Hepatocyte (in vitro differentiated cells): ENCODE measurements at regions not wholly inside any gene's neighbourhood (a gene's known extent, or its start where the extent isn't known, plus 50 kb on each side); places are given as distances from the start of the nearest gene placed in this dataset.

Source experiments
- DNase-seq: peaks from one replicate; pipeline ENCODE4 v3.0.0-alpha.2; 2016; ENCODE audit warnings: low spot score
- H2AFZ ChIP-seq: fragments of 200-600 bp; sonication (generic); 2 replicates; pipeline ENCODE4 v1.6.0; 2016; ENCODE audit warnings: antibody characterized with exemption, mild to moderate bottlenecking
- H3K27ac ChIP-seq: fragments of 200-600 bp; sonication (generic); 2 replicates; pipeline ENCODE4 v1.5.1; 2016; ENCODE audit warnings: mild to moderate bottlenecking
- H3K27me3 ChIP-seq: fragments of 200-600 bp; sonication (generic); 2 replicates; pipeline ENCODE4 v1.6.1; 2016
- H3K36me3 ChIP-seq: fragments of 200-600 bp; sonication (generic); replicated peaks from 2 replicates; pipeline ENCODE4 v1.5.1; 2016; ENCODE audit warnings: low read depth; ENCODE audit not compliant: insufficient read depth
- H3K4me1 ChIP-seq: fragments of 200-600 bp; sonication (generic); 2 replicates; pipeline ENCODE4 v1.5.1; 2016; ENCODE audit warnings: mild to moderate bottlenecking, moderate library complexity; ENCODE audit not compliant: insufficient read depth
- H3K4me2 ChIP-seq: fragments of 200-600 bp; sonication (generic); 2 replicates; pipeline ENCODE4 v1.6.0; 2016
- H3K4me3 ChIP-seq: fragments of 200-600 bp; sonication (generic); 2 replicates; pipeline ENCODE4 v1.5.1; 2016; ENCODE audit warnings: mild to moderate bottlenecking
- H3K79me2 ChIP-seq: fragments of 200-600 bp; sonication (generic); 2 replicates; pipeline ENCODE4 v1.6.0; 2017; ENCODE audit warnings: mild to moderate bottlenecking
- H3K9me2 ChIP-seq: fragments of 200-600 bp; sonication (generic); replicated peaks from 2 replicates; pipeline ENCODE4 v1.6.0; 2017; ENCODE audit warnings: mild to moderate bottlenecking; ENCODE audit not compliant: insufficient read depth
- H3K9me3 ChIP-seq: fragments of 200-600 bp; sonication (generic); 2 replicates; pipeline ENCODE4 v1.5.1; 2016; ENCODE audit warnings: low read depth, mild to moderate bottlenecking
- H4K20me1 ChIP-seq: fragments of 200-600 bp; sonication (generic); 2 replicates; pipeline ENCODE4 v1.6.0; 2016; ENCODE audit warnings: mild to moderate bottlenecking; ENCODE audit not compliant: insufficient read depth, poor library complexity, severe bottlenecking
- EZH2 ChIP-seq: fragments of 200-600 bp; sonication (generic); IDR thresholded peaks from 2 replicates; pipeline ENCODE4 v1.6.1; 2016; ENCODE audit warnings: antibody characterized with exemption, mild to moderate bottlenecking, borderline replicate concordance
- EZH2phosphoT487 ChIP-seq: fragments of 200-600 bp; sonication (generic); IDR thresholded peaks from one replicate; pipeline ENCODE4 v1.6.1; 2018; ENCODE audit warnings: antibody characterized with exemption, mild to moderate bottlenecking, low read depth, moderate library complexity; ENCODE audit not compliant: unreplicated experiment, severe bottlenecking
- WGBS: methylation state at CpG from one replicate; pipeline ENCODE4 v1.1.6; 2016; ENCODE audit warnings: low lambda C conversion rate; ENCODE audit errors: missing lambda C conversion rate; 5-methylcytosine and 5-hydroxymethylcytosine counted together
- TF ChIP-seq, protein P1 (sequence below): fragments of 200-600 bp; sonication (generic); IDR thresholded peaks from 2 replicates; pipeline ENCODE4 v1.5.1; 2016; ENCODE audit warnings: antibody characterized with exemption, mild to moderate bottlenecking; ENCODE audit not compliant: poor library complexity

GRCh38 chr4:123466080-123466785, 69.6 kb downstream of the SPRY1 start:
- no peak overlapping the region for H3K4me3 ChIP-seq
- 80% methylated on average over 3 of the region's 3 CpGs for WGBS

GRCh38 chr4:123468479-123469031, 72.0 kb downstream of the SPRY1 start:
- Histone ChIP-seq H3K9me2 (no peaks in the 10 kb centered on the region), H3K27ac (no peak overlapping the region), H3K79me2 (no peaks in the 10 kb centered on the region), H2AFZ (no peak overlapping the region), H4K20me1 (no peaks in the 10 kb centered on the region), H3K4me3 (no peak overlapping the region), H3K4me1 (no peaks in the 10 kb centered on the region), H3K27me3 (no peaks in the 10 kb centered on the region), H3K9me3 (no peaks in the 10 kb centered on the region), H3K4me2 (no peak overlapping the region), H3K36me3 (no peaks in the 10 kb centered on the region)
- 60% methylated on average over 2 of the region's 2 CpGs for WGBS
- TF ChIP-seq EZH2phosphoT487: no peak
- DNase-seq: no peak

More at GRCh38 chr4:123466080-123466785, 69.6 kb downstream of the SPRY1 start:
- H3K27ac ChIP-seq: no peak overlapping the region
- H3K27me3 ChIP-seq: no peaks in the 10 kb centered on the region
- no peaks in the 10 kb centered on the region for H3K36me3 ChIP-seq
- H3K4me1 ChIP-seq: no peaks in the 10 kb centered on the region
- no peaks in the 10 kb centered on the region for H4K20me1 ChIP-seq
- H3K9me2 ChIP-seq: no peaks in the 10 kb centered on the region
- TF ChIP-seq EZH2phosphoT487 (no peak), EZH2 (no peak)
- TF ChIP-seq, protein P1, sequence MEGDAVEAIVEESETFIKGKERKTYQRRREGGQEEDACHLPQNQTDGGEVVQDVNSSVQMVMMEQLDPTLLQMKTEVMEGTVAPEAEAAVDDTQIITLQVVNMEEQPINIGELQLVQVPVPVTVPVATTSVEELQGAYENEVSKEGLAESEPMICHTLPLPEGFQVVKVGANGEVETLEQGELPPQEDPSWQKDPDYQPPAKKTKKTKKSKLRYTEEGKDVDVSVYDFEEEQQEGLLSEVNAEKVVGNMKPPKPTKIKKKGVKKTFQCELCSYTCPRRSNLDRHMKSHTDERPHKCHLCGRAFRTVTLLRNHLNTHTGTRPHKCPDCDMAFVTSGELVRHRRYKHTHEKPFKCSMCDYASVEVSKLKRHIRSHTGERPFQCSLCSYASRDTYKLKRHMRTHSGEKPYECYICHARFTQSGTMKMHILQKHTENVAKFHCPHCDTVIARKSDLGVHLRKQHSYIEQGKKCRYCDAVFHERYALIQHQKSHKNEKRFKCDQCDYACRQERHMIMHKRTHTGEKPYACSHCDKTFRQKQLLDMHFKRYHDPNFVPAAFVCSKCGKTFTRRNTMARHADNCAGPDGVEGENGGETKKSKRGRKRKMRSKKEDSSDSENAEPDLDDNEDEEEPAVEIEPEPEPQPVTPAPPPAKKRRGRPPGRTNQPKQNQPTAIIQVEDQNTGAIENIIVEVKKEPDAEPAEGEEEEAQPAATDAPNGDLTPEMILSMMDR: no peak
- no peak overlapping the region for H3K4me2 ChIP-seq
- no peaks in the 10 kb centered on the region for H3K9me3 ChIP-seq
- H3K79me2 ChIP-seq: no peaks in the 10 kb centered on the region
- DNase-seq: no peak
- H2AFZ ChIP-seq: no peak overlapping the region

DNA sequence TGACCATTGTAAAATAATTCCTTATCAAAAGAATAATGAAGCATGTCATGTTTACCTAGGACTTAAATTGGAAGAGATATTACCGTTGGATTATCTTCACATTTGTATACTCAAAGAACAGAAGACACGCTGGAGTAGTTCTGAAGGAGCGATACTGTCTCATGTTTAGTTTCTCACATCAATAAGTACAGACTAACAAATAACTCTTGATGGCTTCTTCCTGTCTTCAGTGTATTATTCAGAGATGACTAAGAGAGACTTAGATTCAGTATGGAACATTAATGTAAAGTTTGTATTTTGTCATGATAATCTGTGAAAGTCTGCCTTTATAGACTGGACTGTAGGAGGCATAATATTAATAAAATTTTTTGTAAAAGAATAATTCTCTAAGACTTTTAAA, 72.7 kb downstream of the SPRY1 start:
- H3K4me2 ChIP-seq: no peak overlapping the region
- no peak overlapping the region for H3K27ac ChIP-seq
- H3K9me2 ChIP-seq: no peaks in the 10 kb centered on the region
- no peaks in the 10 kb centered on the region for H3K36me3 ChIP-seq
- H3K27me3 ChIP-seq: no peaks in the 10 kb centered on the region
- no peak for DNase-seq
- H3K9me3 ChIP-seq: no peaks in the 10 kb centered on the region
- no peak overlapping the region for H3K4me3 ChIP-seq
- 68% methylated on average over 3 of the region's 3 CpGs for WGBS
- TF ChIP-seq, protein P1: no peak
- TF ChIP-seq EZH2phosphoT487 (no peak), EZH2 (no peak)
- no peaks in the 10 kb centered on the region for H4K20me1 ChIP-seq
- H3K79me2 ChIP-seq: no peaks in the 10 kb centered on the region
- no peak overlapping the region for H2AFZ ChIP-seq
- no peaks in the 10 kb centered on the region for H3K4me1 ChIP-seq

GRCh38 chr4:123469696-123470095, 73.1 kb downstream of the SPRY1 start:
- H3K4me2 ChIP-seq: no peak overlapping the region
- WGBS: 100% methylated on average over 2 of the region's 2 CpGs
- no peaks in the 10 kb centered on the region for H4K20me1 ChIP-seq
- H2AFZ ChIP-seq: no peak overlapping the region
- no peaks in the 10 kb centered on the region for H3K9me3 ChIP-seq
- no peaks in the 10 kb centered on the region for H3K27me3 ChIP-seq
- TF ChIP-seq, protein P1: no peak
- TF ChIP-seq EZH2 (no peak), EZH2phosphoT487 (no peak)
- DNase-seq: no peak
- H3K79me2 ChIP-seq: no peaks in the 10 kb centered on the region
- no peaks in the 10 kb centered on the region for H3K4me1 ChIP-seq
- no peak overlapping the region for H3K27ac ChIP-seq
- no peaks in the 10 kb centered on the region for H3K36me3 ChIP-seq
- no peaks in the 10 kb centered on the region for H3K9me2 ChIP-seq
- no peak overlapping the region for H3K4me3 ChIP-seq
